ENCODE measurements at regions not wholly inside any gene's neighbourhood (a gene's known extent, or its start where the extent isn't known, plus 50 kb on each side); places are given as distances from the start of the nearest gene placed in this dataset.

- TF ChIP-seq CTCF (IDR thresholded peaks at IDR 0.05) = no peak
- no peaks in the 10 kb centered on the region for H3K4me1 Mint-ChIP-seq
- ChIA-PET CTCF (no interaction called here), POLR2A (no interaction called here)
- H3K27ac Mint-ChIP-seq = no peak overlapping the region
- H3K36me3 Mint-ChIP-seq (ENCODE audit: low read depth) = no peaks in the 10 kb centered on the region
- H3K9me3 Mint-ChIP-seq = peaks cover 4% of the 10 kb centered on the region
- ATAC-seq (ENCODE audit: low read depth) (no peak), DNase-seq (no peak)
- intact Hi-C loops (cut with micrococcal nuclease) = no loop called here
- peaks cover 2% of the 10 kb centered on the region for H3K27me3 Mint-ChIP-seq
- H3K4me3 Mint-ChIP-seq = no peak overlapping the region
Measured at GRCh38 chr17:14901376-14901775, 363.8 kb downstream of the PMP22 start.

GRCh38 chr17:14886200-14886739 is 378.9 kb downstream of the PMP22 start:
- TF ChIP-seq CTCF (IDR thresholded peaks at IDR 0.05) = no peak
- ChIA-PET CTCF (no interaction called here), POLR2A (no interaction called here)
- Mint-ChIP-seq H3K27ac (no peak overlapping the region), H3K4me3 (no peak overlapping the region), H3K27me3 (peaks cover 10% of the 10 kb centered on the region), H3K9me3 (peaks cover 37% of the 10 kb centered on the region), H3K36me3 (ENCODE audit: low read depth) (peaks cover 3% of the 10 kb centered on the region), H3K4me1 (no peaks in the 10 kb centered on the region)
- ATAC-seq (ENCODE audit: low read depth) (no peak), DNase-seq (no peak)
- intact Hi-C loops (cut with micrococcal nuclease) = no loop called here

GRCh38 chr17:14882131-14882530 is 383.0 kb downstream of the PMP22 start:
- ChIA-PET CTCF (no interaction called here), POLR2A (no interaction called here)
- DNase-seq = no peak
- ATAC-seq (ENCODE audit: low read depth) = no peak
- Mint-ChIP-seq H3K4me1 (no peaks in the 10 kb centered on the region), H3K27ac (no peak overlapping the region), H3K27me3 (peaks cover 9% of the 10 kb centered on the region), H3K9me3 (peaks cover 25% of the 10 kb centered on the region), H3K36me3 (ENCODE audit: low read depth) (peaks cover 3% of the 10 kb centered on the region), H3K4me3 (no peak overlapping the region)
- intact Hi-C loops (cut with micrococcal nuclease) = no loop called here
- no peak for TF ChIP-seq CTCF (IDR thresholded peaks at IDR 0.05)

- H3K4me1 Mint-ChIP-seq = no peaks in the 10 kb centered on the region
Measured at GRCh38 chr17:14875557-14876412, 389.3 kb downstream of the PMP22 start.

More at GRCh38 chr17:14875557-14876412, 389.3 kb downstream of the PMP22 start:
- CTCF ChIA-PET = no interaction called here
- Mint-ChIP-seq H3K4me3 (no peak overlapping the region), H3K27ac (no peak overlapping the region), H3K27me3 (no peaks in the 10 kb centered on the region), H3K9me3 (peaks cover 2% of the 10 kb centered on the region), H3K36me3 (ENCODE audit: low read depth) (no peaks in the 10 kb centered on the region)
- DNase-seq = no peak
- TF ChIP-seq CTCF (IDR thresholded peaks at IDR 0.05) = no peak
- intact Hi-C loops (cut with micrococcal nuclease) = no loop called here
- ATAC-seq (ENCODE audit: low read depth) = no peak
- POLR2A ChIA-PET = no interaction called here

All from activated B cell treated with CpG ODN at 0.5 μM for 24 hours (primary cell).